ENCODE measurements at regions not wholly inside any gene's neighbourhood (a gene's known extent, or its start where the extent isn't known, plus 50 kb on each side); places are given as distances from the start of the nearest gene placed in this dataset.

DNA sequence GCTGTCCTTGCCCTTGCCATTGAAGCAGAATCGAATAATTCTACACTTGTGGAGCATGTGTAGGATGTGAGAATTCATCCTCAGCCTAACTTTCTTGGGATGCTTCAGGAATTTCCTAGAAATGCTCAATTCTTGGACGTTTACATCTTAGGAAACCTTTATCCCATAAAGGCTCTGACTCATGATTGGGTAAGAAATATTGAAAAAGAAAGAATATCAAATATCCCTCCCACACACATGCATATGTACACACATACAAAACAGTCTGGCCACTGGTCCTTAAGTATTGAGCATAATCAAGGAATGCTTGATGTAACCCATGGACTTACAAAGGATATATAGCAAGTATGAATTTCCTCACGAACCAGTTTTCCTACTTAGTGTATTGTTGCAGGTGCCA lies 83.9 kb upstream of the IPO9 start:
- Histone ChIP-seq H3K4me1 (ENCODE audit: insufficient read depth) (peaks cover 92% of the 10 kb centered on the region), H3F3A (ENCODE audit: insufficient read depth) (peaks cover 77% of the 10 kb centered on the region), H3K9ac (no peak overlapping the region)

GRCh38 chr1:201746156-201746555 lies 82.8 kb upstream of the IPO9 start:
- peaks cover 9% of the 10 kb centered on the region; the same call in 1 of the 2 replicates for H3K36me3 ChIP-seq (ENCODE audit: low read depth)
- H3K9me3 ChIP-seq (ENCODE audit: low read depth), result no peaks in the 10 kb centered on the region
- H3K27me3 ChIP-seq (replicated peaks; ENCODE audit: insufficient read depth), result no peaks in the 10 kb centered on the region
- no peak overlapping the region for H2AFZ ChIP-seq
- peaks cover 96% of the 10 kb centered on the region for H3K79me2 ChIP-seq (ENCODE audit: insufficient read depth)
- TF ChIP-seq EZH2 (IDR thresholded peaks at IDR 0.05; ENCODE audit: insufficient read depth, poor library complexity, severe bottlenecking), result no peak
- no peak for TF ChIP-seq EZH2phosphoT487 (IDR thresholded peaks at IDR 0.05; ENCODE audit: insufficient read depth, low read depth)
- peaks cover 98% of the 10 kb centered on the region for H3K4me1 ChIP-seq (ENCODE audit: insufficient read depth)
- no peak for DNase-seq
- peak overlapping the region; percentile 94 for H3K27ac ChIP-seq
- in situ Hi-C loops (cut with MboI), result no loop called here
- no peak overlapping the region for H3K9ac ChIP-seq
- no peak overlapping the region for H3K4me2 ChIP-seq (ENCODE audit: unreplicated experiment)
- peaks cover 89% of the 10 kb centered on the region for H3F3A ChIP-seq (ENCODE audit: insufficient read depth)
- H3K9me2 ChIP-seq (ENCODE audit: insufficient read depth), result no peaks in the 10 kb centered on the region
- H4K20me1 ChIP-seq (ENCODE audit: insufficient read depth), result 0 out of 2 replicates have a peak, but pooled peaks cover 4% of the 10 kb centered on the region
- no peak overlapping the region for H3K4me3 ChIP-seq

More for the DNA sequence above, 83.9 kb upstream of the IPO9 start:
- Histone ChIP-seq H3K36me3 (ENCODE audit: low read depth) (peaks cover 9% of the 10 kb centered on the region; the same call in 1 of the 2 replicates), H3K9me2 (ENCODE audit: insufficient read depth) (no peaks in the 10 kb centered on the region), H3K79me2 (ENCODE audit: insufficient read depth) (peaks cover 98% of the 10 kb centered on the region), H4K20me1 (ENCODE audit: insufficient read depth) (0 out of 2 replicates have a peak, but pooled peaks cover 4% of the 10 kb centered on the region), H3K4me3 (no peak overlapping the region), H3K27ac (peak overlapping the region; percentile 94), H3K27me3 (replicated peaks; ENCODE audit: insufficient read depth) (no peaks in the 10 kb centered on the region), H2AFZ (no peak overlapping the region), H3K4me2 (ENCODE audit: unreplicated experiment) (peak overlapping the region; percentile 14), H3K9me3 (ENCODE audit: low read depth) (no peaks in the 10 kb centered on the region)
- in situ Hi-C loops (cut with MboI), result no loop called here
- WGBS, 2 experiments (ENCODE audit: low coverage in 1 of 2, low lambda C conversion rate in 2 of 2, missing lambda C conversion rate in 2 of 2), result 27 to 29% methylated on average over 3 of the region's 3 CpGs
- DNase-seq, result peak; percentile 91
- TF ChIP-seq EZH2 (IDR thresholded peaks at IDR 0.05; ENCODE audit: insufficient read depth, poor library complexity, severe bottlenecking) (no peak), EZH2phosphoT487 (IDR thresholded peaks at IDR 0.05; ENCODE audit: insufficient read depth, low read depth) (no peak)

- Histone ChIP-seq H3K4me2 (ENCODE audit: unreplicated experiment) (peak overlapping the region; percentile 3), H3K9ac (peak overlapping the region; percentile 59; the same call in 1 of the 2 replicates)
- DNase-seq, result no peak
These were observed 81.7 kb upstream of the IPO9 start for GRCh38 chr1:201747261-201747660.

GRCh38 chr1:201748335-201748734 lies 80.6 kb upstream of the IPO9 start:
- Histone ChIP-seq H3F3A (ENCODE audit: insufficient read depth) (peaks cover 92% of the 10 kb centered on the region), H3K4me3 (no peak overlapping the region; the same call in 1 of the 2 replicates), H3K27me3 (replicated peaks; ENCODE audit: insufficient read depth) (no peaks in the 10 kb centered on the region), H3K9me2 (ENCODE audit: insufficient read depth) (no peaks in the 10 kb centered on the region), H3K36me3 (ENCODE audit: low read depth) (peaks cover 3% of the 10 kb centered on the region; the same call in 1 of the 2 replicates), H3K27ac (peak overlapping the region; percentile 94), H3K4me2 (ENCODE audit: unreplicated experiment) (peak overlapping the region; percentile 57), H3K9me3 (ENCODE audit: low read depth) (no peaks in the 10 kb centered on the region), H2AFZ (no peak overlapping the region), H3K79me2 (ENCODE audit: insufficient read depth) (peaks cover 96% of the 10 kb centered on the region), H3K4me1 (ENCODE audit: insufficient read depth) (peaks cover 98% of the 10 kb centered on the region), H4K20me1 (ENCODE audit: insufficient read depth) (no peaks in the 10 kb centered on the region), H3K9ac (peak overlapping the region; percentile 71)
- TF ChIP-seq EZH2 (IDR thresholded peaks at IDR 0.05; ENCODE audit: insufficient read depth, poor library complexity, severe bottlenecking), result no peak
- TF ChIP-seq EZH2phosphoT487 (IDR thresholded peaks at IDR 0.05; ENCODE audit: insufficient read depth, low read depth), result no peak
- in situ Hi-C loops (cut with MboI), result no loop called here
- 0% methylated on average over 1 of the region's 1 CpG for WGBS, 2 experiments (ENCODE audit: low coverage in 1 of 2, low lambda C conversion rate in 2 of 2, missing lambda C conversion rate in 2 of 2)
- DNase-seq, result peak; percentile 95

More at GRCh38 chr1:201747261-201747660, 81.7 kb upstream of the IPO9 start:
- in situ Hi-C loops (cut with MboI), result no loop called here
- 0 out of 2 replicates have a peak, but pooled peaks cover 4% of the 10 kb centered on the region for H4K20me1 ChIP-seq (ENCODE audit: insufficient read depth)
- peaks cover 96% of the 10 kb centered on the region for H3K79me2 ChIP-seq (ENCODE audit: insufficient read depth)
- no peaks in the 10 kb centered on the region for H3K9me2 ChIP-seq (ENCODE audit: insufficient read depth)
- 63 to 69% methylated on average over 5 of the region's 5 CpGs for WGBS, 2 experiments (ENCODE audit: low coverage in 1 of 2, low lambda C conversion rate in 2 of 2, missing lambda C conversion rate in 2 of 2)
- no peak overlapping the region for H3K4me3 ChIP-seq
- TF ChIP-seq EZH2 (IDR thresholded peaks at IDR 0.05; ENCODE audit: insufficient read depth, poor library complexity, severe bottlenecking), result no peak
- no peak for TF ChIP-seq EZH2phosphoT487 (IDR thresholded peaks at IDR 0.05; ENCODE audit: insufficient read depth, low read depth)
- H3K27me3 ChIP-seq (replicated peaks; ENCODE audit: insufficient read depth), result no peaks in the 10 kb centered on the region
- peaks cover 98% of the 10 kb centered on the region for H3K4me1 ChIP-seq (ENCODE audit: insufficient read depth)
- peak overlapping the region; percentile 94 for H3K27ac ChIP-seq
- peaks cover 9% of the 10 kb centered on the region; the same call in 1 of the 2 replicates for H3K36me3 ChIP-seq (ENCODE audit: low read depth)
- no peak overlapping the region for H2AFZ ChIP-seq
- peaks cover 92% of the 10 kb centered on the region for H3F3A ChIP-seq (ENCODE audit: insufficient read depth)
- H3K9me3 ChIP-seq (ENCODE audit: low read depth), result no peaks in the 10 kb centered on the region

All from GM23248 (cell line).